GM23338 (cell line): ENCODE measurements at regions not wholly inside any gene's neighbourhood (a gene's known extent, or its start where the extent isn't known, plus 50 kb on each side); places are given as distances from the start of the nearest gene placed in this dataset.

Source experiments
- CREB1 ChIP-seq: fragments of 250-450 bp; sonication (Bioruptor Pico); IDR thresholded peaks from 2 replicates; pipeline ENCODE4 v1.5.0; 2020; ENCODE audit warnings: low read depth, mild to moderate bottlenecking, moderate library complexity
- CTCF ChIP-seq, 2 experiments: fragments of 200-600 bp in 1 of 2; sonication (generic) in 1 of 2; conservative IDR thresholded peaks; 2 replicates each; pipeline versions ENCODE4 v1.5.1 to v1.6.1; 2016 to 2017; ENCODE audit warnings: antibody characterized with exemption in 2 of 2, low read depth in 2 of 2, mild to moderate bottlenecking in 2 of 2, moderate library complexity in 1 of 2
- EZH2 ChIP-seq: fragments of 200-600 bp; sonication (generic); IDR thresholded peaks from one replicate; pipeline ENCODE4 v1.8.0; 2017; ENCODE audit warnings: antibody characterized with exemption, mild to moderate bottlenecking, low read depth; ENCODE audit not compliant: unreplicated experiment
- EZH2phosphoT487 ChIP-seq: fragments of 200-600 bp; sonication (generic); IDR thresholded peaks from one replicate; pipeline ENCODE4 v1.8.1; 2018; ENCODE audit warnings: antibody characterized with exemption; ENCODE audit not compliant: unreplicated experiment
- JUNB ChIP-seq: IDR thresholded peaks from one replicate; pipeline ENCODE4 v1.6.1; 2016; ENCODE audit warnings: antibody characterized with exemption; ENCODE audit not compliant: unreplicated experiment
- NANOG ChIP-seq: IDR thresholded peaks from 2 replicates; pipeline ENCODE4 v1.6.1; 2016; ENCODE audit warnings: antibody characterized with exemption, borderline replicate concordance
- POLR2AphosphoS5 ChIP-seq: IDR thresholded peaks from 2 replicates; pipeline ENCODE4 v1.6.1; 2016; ENCODE audit warnings: antibody characterized with exemption, low read depth
- STAT1 ChIP-seq: IDR thresholded peaks from one replicate; pipeline ENCODE4 v1.6.1; 2016; ENCODE audit warnings: antibody characterized with exemption; ENCODE audit not compliant: unreplicated experiment
- ZNF114 ChIP-seq: fragments of 250-450 bp; sonication (Bioruptor Pico); IDR thresholded peaks from 2 replicates; pipeline ENCODE4 v1.5.0; 2020; ENCODE audit warnings: mild to moderate bottlenecking, moderate library complexity
- ZNF331 ChIP-seq: fragments of 250-450 bp; sonication (Bioruptor Pico); IDR thresholded peaks from 2 replicates; pipeline ENCODE4 v1.5.0; 2020; ENCODE audit warnings: low read depth, mild to moderate bottlenecking, moderate library complexity
- TF ChIP-seq, protein P1 (sequence below): IDR thresholded peaks from 2 replicates; pipeline ENCODE4 v1.6.1; 2016; ENCODE audit warnings: antibody characterized with exemption
- TF ChIP-seq, protein P2 (sequence below): IDR thresholded peaks from one replicate; pipeline ENCODE4 v1.6.1; 2018; ENCODE audit warnings: antibody characterized with exemption; ENCODE audit not compliant: unreplicated experiment

- no peak for TF ChIP-seq EZH2
- no peak for TF ChIP-seq CTCF (conservative IDR thresholded peaks at IDR 0.05; ENCODE audit: low read depth in 2 of 2)
- TF ChIP-seq, protein P1, sequence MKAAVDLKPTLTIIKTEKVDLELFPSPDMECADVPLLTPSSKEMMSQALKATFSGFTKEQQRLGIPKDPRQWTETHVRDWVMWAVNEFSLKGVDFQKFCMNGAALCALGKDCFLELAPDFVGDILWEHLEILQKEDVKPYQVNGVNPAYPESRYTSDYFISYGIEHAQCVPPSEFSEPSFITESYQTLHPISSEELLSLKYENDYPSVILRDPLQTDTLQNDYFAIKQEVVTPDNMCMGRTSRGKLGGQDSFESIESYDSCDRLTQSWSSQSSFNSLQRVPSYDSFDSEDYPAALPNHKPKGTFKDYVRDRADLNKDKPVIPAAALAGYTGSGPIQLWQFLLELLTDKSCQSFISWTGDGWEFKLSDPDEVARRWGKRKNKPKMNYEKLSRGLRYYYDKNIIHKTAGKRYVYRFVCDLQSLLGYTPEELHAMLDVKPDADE = no peak
- no peak for TF ChIP-seq POLR2AphosphoS5
- TF ChIP-seq, protein P2, sequence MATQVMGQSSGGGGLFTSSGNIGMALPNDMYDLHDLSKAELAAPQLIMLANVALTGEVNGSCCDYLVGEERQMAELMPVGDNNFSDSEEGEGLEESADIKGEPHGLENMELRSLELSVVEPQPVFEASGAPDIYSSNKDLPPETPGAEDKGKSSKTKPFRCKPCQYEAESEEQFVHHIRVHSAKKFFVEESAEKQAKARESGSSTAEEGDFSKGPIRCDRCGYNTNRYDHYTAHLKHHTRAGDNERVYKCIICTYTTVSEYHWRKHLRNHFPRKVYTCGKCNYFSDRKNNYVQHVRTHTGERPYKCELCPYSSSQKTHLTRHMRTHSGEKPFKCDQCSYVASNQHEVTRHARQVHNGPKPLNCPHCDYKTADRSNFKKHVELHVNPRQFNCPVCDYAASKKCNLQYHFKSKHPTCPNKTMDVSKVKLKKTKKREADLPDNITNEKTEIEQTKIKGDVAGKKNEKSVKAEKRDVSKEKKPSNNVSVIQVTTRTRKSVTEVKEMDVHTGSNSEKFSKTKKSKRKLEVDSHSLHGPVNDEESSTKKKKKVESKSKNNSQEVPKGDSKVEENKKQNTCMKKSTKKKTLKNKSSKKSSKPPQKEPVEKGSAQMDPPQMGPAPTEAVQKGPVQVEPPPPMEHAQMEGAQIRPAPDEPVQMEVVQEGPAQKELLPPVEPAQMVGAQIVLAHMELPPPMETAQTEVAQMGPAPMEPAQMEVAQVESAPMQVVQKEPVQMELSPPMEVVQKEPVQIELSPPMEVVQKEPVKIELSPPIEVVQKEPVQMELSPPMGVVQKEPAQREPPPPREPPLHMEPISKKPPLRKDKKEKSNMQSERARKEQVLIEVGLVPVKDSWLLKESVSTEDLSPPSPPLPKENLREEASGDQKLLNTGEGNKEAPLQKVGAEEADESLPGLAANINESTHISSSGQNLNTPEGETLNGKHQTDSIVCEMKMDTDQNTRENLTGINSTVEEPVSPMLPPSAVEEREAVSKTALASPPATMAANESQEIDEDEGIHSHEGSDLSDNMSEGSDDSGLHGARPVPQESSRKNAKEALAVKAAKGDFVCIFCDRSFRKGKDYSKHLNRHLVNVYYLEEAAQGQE = no peak
- no peak for TF ChIP-seq ZNF114 (CRISPR knock-in tag)
- no peak for TF ChIP-seq EZH2phosphoT487
- no peak for TF ChIP-seq CREB1 (CRISPR knock-in tag)
- no peak for TF ChIP-seq STAT1
- TF ChIP-seq NANOG = no peak
- no peak for TF ChIP-seq JUNB
- no peak for TF ChIP-seq ZNF331
These were observed 96.7 kb upstream of the MED13L start for GRCh38 chr12:116374207-116374606.
